MCF 10A (cell line): ENCODE measurements at regions not wholly inside any gene's neighbourhood (a gene's known extent, or its start where the extent isn't known, plus 50 kb on each side); places are given as distances from the start of the nearest gene placed in this dataset.

Experiments
- BruUV-seq: library from RNA; stranded (reverse); fragments of 400-500 nt; replicated peaks from 2 replicates; lab custom pipeline; 2021; lab: Mats Ljungman, UMichigan
- CTCF ChIA-PET: fragments of 300-600 bp; sonication (Branson Sonifier 250); formaldehyde crosslinking; extraction: SDS; loops from one replicate; lab custom pipeline; 2021; ENCODE audit warnings: antibody characterized with exemption, inconsistent platforms; lab: Yijun Ruan, JAX
- POLR2A ChIA-PET: fragments of 300-600, 350-650 bp; sonication (Branson Sonifier 250); formaldehyde crosslinking; extraction: SDS; loops from one replicate; lab custom pipeline; 2020; ENCODE audit warnings: antibody characterized with exemption, inconsistent platforms; lab: Yijun Ruan, JAX
- DNase-seq: peaks from one replicate; pipeline ENCODE4 v3.0.0-alpha.2; 2018; ENCODE audit not compliant: unreplicated experiment
- H3K27ac Mint-ChIP-seq: one replicate; pipeline ENCODE4 v1.8.0; 2022; ENCODE audit warnings: mild to moderate bottlenecking, low read depth, mixed read lengths; ENCODE audit not compliant: unreplicated experiment
- H3K27me3 Mint-ChIP-seq: one replicate; pipeline ENCODE4 v1.8.0; 2022; ENCODE audit warnings: mixed read lengths; ENCODE audit not compliant: insufficient read depth, unreplicated experiment
- H3K36me3 Mint-ChIP-seq: one replicate; pipeline ENCODE4 v1.8.0; 2022; ENCODE audit warnings: mild to moderate bottlenecking, moderate library complexity, mixed read lengths; ENCODE audit not compliant: insufficient read depth, unreplicated experiment
- H3K4me1 Mint-ChIP-seq: one replicate; pipeline ENCODE4 v1.8.0; 2022; ENCODE audit warnings: mixed read lengths; ENCODE audit not compliant: insufficient read depth, unreplicated experiment
- H3K4me3 Mint-ChIP-seq: one replicate; pipeline ENCODE4 v1.8.0; 2022; ENCODE audit warnings: mild to moderate bottlenecking, moderate library complexity, mixed read lengths; ENCODE audit not compliant: unreplicated experiment
- H3K9me3 Mint-ChIP-seq: one replicate; pipeline ENCODE4 v1.8.0; 2022; ENCODE audit warnings: mixed read lengths; ENCODE audit not compliant: unreplicated experiment
- CTCF ChIP-seq: fragments of 200-600 bp; IDR thresholded peaks from one replicate; pipeline ENCODE4 v1.8.0; 2022; ENCODE audit warnings: antibody characterized with exemption, mild to moderate bottlenecking; ENCODE audit not compliant: unreplicated experiment
- intact Hi-C: fragments of 100-400 bp; cut with micrococcal nuclease; formaldehyde crosslinking; loops from 2 replicates; pipeline ENCODE4 v1.14.1; 2022

DNA sequence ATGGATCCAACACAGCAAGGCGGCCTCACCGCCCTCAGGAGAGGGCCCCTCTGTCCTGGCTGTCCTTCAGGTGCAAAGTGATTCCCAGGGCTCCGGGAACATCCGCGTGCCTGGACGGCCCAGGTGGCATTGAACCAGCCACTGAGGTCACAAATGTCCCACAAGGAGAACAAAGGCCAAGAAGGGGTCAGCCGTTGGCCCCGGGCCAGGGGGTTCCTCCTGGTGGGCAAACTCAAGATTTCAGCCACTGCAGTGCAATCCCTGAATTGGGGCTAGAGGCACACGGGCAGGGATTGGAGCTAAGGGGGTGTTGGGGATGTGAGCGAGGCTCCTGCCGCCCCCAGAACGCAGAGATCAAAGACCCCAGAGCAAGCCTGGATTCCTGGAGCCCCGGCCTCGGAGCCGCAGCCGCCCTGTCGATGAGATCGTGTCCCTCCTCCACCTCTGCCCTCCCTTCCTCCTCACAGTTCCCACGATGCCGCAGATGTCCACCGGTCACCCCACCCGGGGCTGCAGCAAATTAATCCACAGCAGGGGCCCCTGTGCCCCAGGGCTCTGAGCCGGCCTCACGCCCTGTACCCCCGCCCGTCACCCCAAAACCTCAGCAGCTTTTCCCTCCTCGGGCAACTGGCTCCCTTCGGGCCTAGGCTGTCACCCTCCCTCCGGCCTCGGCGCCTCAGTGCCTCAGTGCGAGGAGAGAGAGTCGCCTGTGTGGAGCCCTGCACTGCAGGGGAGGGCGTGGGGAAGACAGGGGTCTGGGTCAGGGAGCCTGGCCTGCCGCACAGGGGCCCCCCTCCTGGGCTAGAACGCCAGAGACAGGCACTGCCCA, 56.7 kb upstream of the GALNT9 start:
- no TSS peak for BruUV-seq
- H3K36me3 Mint-ChIP-seq: peaks cover 4% of the 10 kb centered on the region
- no peaks in the 10 kb centered on the region for H3K4me1 Mint-ChIP-seq
- intact Hi-C loops: no loop called here
- H3K4me3 Mint-ChIP-seq: no peak overlapping the region
- TF ChIP-seq CTCF: no peak
- ChIA-PET POLR2A (no interaction called here), CTCF (interaction anchor here (0.6 to 0.9 kb wide), 2 partner anchors 17 to 19 kb away, joined by 3 read pairs; no protein-coding TSS in a partner anchor)
- H3K27ac Mint-ChIP-seq: no peak overlapping the region
- no peaks in the 10 kb centered on the region for H3K9me3 Mint-ChIP-seq
- H3K27me3 Mint-ChIP-seq: no peaks in the 10 kb centered on the region
- no peak for DNase-seq

DNA sequence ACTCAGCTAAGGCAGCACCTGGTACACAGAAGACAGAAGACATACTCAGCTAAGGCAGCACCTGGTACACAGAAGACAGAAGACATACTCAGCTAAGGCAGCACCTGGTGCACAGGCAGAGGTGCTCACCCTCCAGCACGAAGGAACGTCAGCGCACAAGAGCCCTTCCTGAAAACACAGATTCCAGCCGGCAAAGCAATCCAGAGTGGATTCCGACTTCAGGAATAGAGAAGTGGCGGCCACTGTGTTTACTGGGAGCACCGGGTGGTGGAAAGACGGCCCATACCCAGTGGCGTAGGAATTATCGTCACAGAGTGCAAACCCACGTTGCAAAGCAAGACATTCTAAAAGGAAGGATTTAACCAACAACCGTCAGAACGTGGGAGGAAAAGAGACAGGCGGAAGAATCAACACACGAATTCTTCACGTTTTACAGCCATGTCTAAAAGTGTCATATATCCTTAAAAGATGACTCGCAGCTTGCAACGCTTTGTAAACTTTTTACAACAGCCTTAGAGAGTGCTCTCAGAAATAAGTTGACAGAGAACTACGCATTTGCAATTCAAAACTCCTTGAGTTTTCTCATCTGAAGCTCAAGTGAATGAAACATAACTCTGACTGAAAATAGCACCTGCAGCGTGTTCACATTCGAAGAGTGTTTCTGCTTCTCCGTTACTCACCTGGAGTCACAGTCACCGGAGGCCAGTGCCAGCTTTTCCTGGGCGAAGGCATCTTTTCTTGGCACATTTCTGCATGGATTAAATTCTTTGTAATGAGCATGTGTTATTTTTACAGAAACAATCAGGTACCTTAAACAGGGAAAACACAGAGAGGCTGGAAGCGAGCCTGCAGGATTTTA, 55.8 kb upstream of the GALNT9 start:
- H3K9me3 Mint-ChIP-seq: no peaks in the 10 kb centered on the region
- CTCF ChIA-PET: interaction anchor here (0.9 to 1.3 kb wide), 2 partner anchors 20 to 100 kb away, joined by 3 read pairs; no protein-coding TSS in a partner anchor
- intact Hi-C loops: no loop called here

DNA sequence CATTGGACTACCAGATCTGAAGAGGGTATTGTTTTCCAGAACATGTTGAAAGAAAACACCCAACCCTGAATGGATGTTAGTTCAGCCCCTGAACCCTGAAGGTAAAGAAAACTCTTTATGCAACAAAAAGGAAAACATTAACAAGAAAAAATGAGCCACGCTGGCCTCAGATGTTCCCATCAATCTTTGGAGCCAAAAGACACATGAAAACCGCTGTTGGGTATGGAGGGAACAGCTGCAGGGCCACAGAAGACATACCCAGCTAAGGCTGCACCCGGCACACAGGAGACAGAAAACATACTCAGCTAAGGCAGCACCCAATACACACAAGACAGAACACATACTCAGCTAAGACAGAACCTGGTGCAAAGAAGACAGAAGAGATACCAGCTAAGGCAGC, 51.3 kb upstream of the GALNT9 start:
- H3K36me3 Mint-ChIP-seq: no peaks in the 10 kb centered on the region
- CTCF ChIA-PET: no interaction called here
- POLR2A ChIA-PET: interaction anchor here (1.1 kb wide), 1 partner anchor 195 kb away, joined by 4 read pairs; no protein-coding TSS in a partner anchor
- BruUV-seq: no TSS peak
- no peaks in the 10 kb centered on the region for H3K4me1 Mint-ChIP-seq
- H3K4me3 Mint-ChIP-seq: no peak overlapping the region
- H3K27ac Mint-ChIP-seq: no peak overlapping the region
- H3K9me3 Mint-ChIP-seq: no peaks in the 10 kb centered on the region
- DNase-seq: no peak
- TF ChIP-seq CTCF: no peak
- intact Hi-C loops: no loop called here
- H3K27me3 Mint-ChIP-seq: peaks cover 23% of the 10 kb centered on the region

More for the DNA sequence above, 55.8 kb upstream of the GALNT9 start:
- Mint-ChIP-seq H3K27ac (no peak overlapping the region), H3K4me1 (no peaks in the 10 kb centered on the region), H3K36me3 (peaks cover 4% of the 10 kb centered on the region), H3K27me3 (no peaks in the 10 kb centered on the region), H3K4me3 (no peak overlapping the region)
- DNase-seq: no peak
- POLR2A ChIA-PET: no interaction called here
- no TSS peak for BruUV-seq
- no peak for TF ChIP-seq CTCF

- TF ChIP-seq CTCF: no peak
- Mint-ChIP-seq H3K27ac (no peak overlapping the region), H3K4me1 (no peaks in the 10 kb centered on the region), H3K9me3 (no peaks in the 10 kb centered on the region), H3K4me3 (no peak overlapping the region), H3K36me3 (no peaks in the 10 kb centered on the region), H3K27me3 (peaks cover 29% of the 10 kb centered on the region)
- intact Hi-C loops: no loop called here
- ChIA-PET CTCF (no interaction called here), POLR2A (no interaction called here)
- DNase-seq: no peak
- no TSS peak for BruUV-seq
Measured at GRCh38 chr12:132379996-132380395, 50.6 kb upstream of the GALNT9 start.
